ENCODE measurements at regions not wholly inside any gene's neighbourhood (a gene's known extent, or its start where the extent isn't known, plus 50 kb on each side); places are given as distances from the start of the nearest gene placed in this dataset.

GRCh38 chr9:85408494-85408893 is 333.3 kb downstream of the AGTPBP1 start:
- H3K27me3 ChIP-seq (ENCODE audit: control insufficient read depth, insufficient read depth, low read length): no peaks in the 10 kb centered on the region
- no peaks in the 10 kb centered on the region for H3K4me1 ChIP-seq (ENCODE audit: control insufficient read depth in 2 of 3, insufficient read depth in 2 of 3, low read depth in 1 of 3, low read length in 3 of 3)
- no peak overlapping the region for H3K9ac ChIP-seq (ENCODE audit: low read length in 3 of 3)
- no peaks in the 10 kb centered on the region for H3K36me3 ChIP-seq (ENCODE audit: control insufficient read depth in 2 of 3, insufficient read depth in 3 of 3, low read length in 3 of 3)
- no peak for FAIRE-seq
- no peaks in the 10 kb centered on the region for H3K9me3 ChIP-seq (ENCODE audit: control insufficient read depth in 2 of 3, insufficient read depth in 1 of 3, low read length in 3 of 3)
- H3K4me3 ChIP-seq (ENCODE audit: low read length in 3 of 3): no peak overlapping the region
- no peak for TF ChIP-seq CTCF (IDR thresholded peaks at IDR 0.05; ENCODE audit: borderline replicate concordance, extremely low read depth, insufficient read depth)
- intact Hi-C loops (cut with DNase I): no loop called here
- H3K27ac ChIP-seq (ENCODE audit: low read depth in 2 of 2, low read length in 2 of 2): no peak overlapping the region
- no peak for DNase-seq

GRCh38 chr9:85405566-85405950 is 336.2 kb downstream of the AGTPBP1 start:
- Histone ChIP-seq H3K9me3 (ENCODE audit: control insufficient read depth in 2 of 3, insufficient read depth in 1 of 3, low read length in 3 of 3) (no peaks in the 10 kb centered on the region), H3K9ac (ENCODE audit: low read length in 3 of 3) (no peak overlapping the region), H3K4me1 (ENCODE audit: control insufficient read depth in 2 of 3, insufficient read depth in 2 of 3, low read depth in 1 of 3, low read length in 3 of 3) (no peaks in the 10 kb centered on the region), H3K4me3 (ENCODE audit: low read length in 3 of 3) (no peak overlapping the region), H3K27ac (ENCODE audit: low read depth in 2 of 2, low read length in 2 of 2) (no peak overlapping the region), H3K27me3 (ENCODE audit: control insufficient read depth, insufficient read depth, low read length) (no peaks in the 10 kb centered on the region), H3K36me3 (ENCODE audit: control insufficient read depth in 2 of 3, insufficient read depth in 3 of 3, low read length in 3 of 3) (no peaks in the 10 kb centered on the region)
- FAIRE-seq (no peak), DNase-seq (no peak)
- TF ChIP-seq CTCF (IDR thresholded peaks at IDR 0.05; ENCODE audit: borderline replicate concordance, extremely low read depth, insufficient read depth): no peak
- intact Hi-C loops (cut with DNase I): no loop called here

- H3K4me1 ChIP-seq (ENCODE audit: control insufficient read depth in 2 of 3, insufficient read depth in 2 of 3, low read depth in 1 of 3, low read length in 3 of 3): no peaks in the 10 kb centered on the region
- intact Hi-C loops (cut with DNase I): no loop called here
- H3K9ac ChIP-seq (ENCODE audit: low read length in 3 of 3): no peak overlapping the region
- no peak overlapping the region for H3K27ac ChIP-seq (ENCODE audit: low read depth in 2 of 2, low read length in 2 of 2)
- no peaks in the 10 kb centered on the region for H3K27me3 ChIP-seq (ENCODE audit: control insufficient read depth, insufficient read depth, low read length)
- no peak for TF ChIP-seq CTCF (IDR thresholded peaks at IDR 0.05; ENCODE audit: borderline replicate concordance, extremely low read depth, insufficient read depth)
- DNase-seq: no peak
- H3K4me3 ChIP-seq (ENCODE audit: low read length in 3 of 3): no peak overlapping the region
- no peaks in the 10 kb centered on the region for H3K9me3 ChIP-seq (ENCODE audit: control insufficient read depth in 2 of 3, insufficient read depth in 1 of 3, low read length in 3 of 3)
- no peaks in the 10 kb centered on the region for H3K36me3 ChIP-seq (ENCODE audit: control insufficient read depth in 2 of 3, insufficient read depth in 3 of 3, low read length in 3 of 3)
- no peak for FAIRE-seq
These were observed 336.7 kb downstream of the AGTPBP1 start for GRCh38 chr9:85404911-85405565.

- intact Hi-C loops (cut with DNase I): no loop called here
- DNase-seq: peak in 3 of 5 donors; percentile 52 to 79 (median 70)
- Histone ChIP-seq H3K9me3 (ENCODE audit: control insufficient read depth in 2 of 3, insufficient read depth in 1 of 3, low read length in 3 of 3) (no peaks in the 10 kb centered on the region), H3K4me3 (ENCODE audit: low read length in 3 of 3) (no peak overlapping the region), H3K27ac (ENCODE audit: low read depth in 2 of 2, low read length in 2 of 2) (no peak overlapping the region), H3K9ac (ENCODE audit: low read length in 3 of 3) (no peak overlapping the region), H3K36me3 (ENCODE audit: control insufficient read depth in 2 of 3, insufficient read depth in 3 of 3, low read length in 3 of 3) (no peaks in the 10 kb centered on the region), H3K4me1 (ENCODE audit: control insufficient read depth in 2 of 3, insufficient read depth in 2 of 3, low read depth in 1 of 3, low read length in 3 of 3) (no peaks in the 10 kb centered on the region), H3K27me3 (ENCODE audit: control insufficient read depth, insufficient read depth, low read length) (no peaks in the 10 kb centered on the region)
- no peak for TF ChIP-seq CTCF (IDR thresholded peaks at IDR 0.05; ENCODE audit: borderline replicate concordance, extremely low read depth, insufficient read depth)
- FAIRE-seq: no peak
These were observed 339.2 kb downstream of the AGTPBP1 start for GRCh38 chr9:85402551-85402950.
